Breast epithelium (tissue), 3 donors: ENCODE measurements at regions not wholly inside any gene's neighbourhood (a gene's known extent, or its start where the extent isn't known, plus 50 kb on each side); places are given as distances from the start of the nearest gene placed in this dataset.

Experiments
- POLR2A ChIP-seq: fragments of 450-650 bp; IDR thresholded peaks from one replicate; pipeline ENCODE4 v1.6.1; 2016; ENCODE audit warnings: antibody characterized with exemption, mild to moderate bottlenecking, moderate library complexity
- POLR2AphosphoS5 ChIP-seq, 3 donors: sonication (generic); formaldehyde crosslinking; IDR thresholded peaks; one replicate each; pipeline ENCODE4 v1.6.1; 2017; ENCODE audit warnings: antibody characterized with exemption in 3 of 3
- TF ChIP-seq, protein P1 (sequence below), 3 donors: fragments of 450-650 bp; IDR thresholded peaks; one replicate each; pipeline ENCODE4 v1.5.1; 2016 to 2017; ENCODE audit warnings: antibody characterized with exemption in 3 of 3, mild to moderate bottlenecking in 3 of 3, moderate library complexity in 3 of 3

DNA sequence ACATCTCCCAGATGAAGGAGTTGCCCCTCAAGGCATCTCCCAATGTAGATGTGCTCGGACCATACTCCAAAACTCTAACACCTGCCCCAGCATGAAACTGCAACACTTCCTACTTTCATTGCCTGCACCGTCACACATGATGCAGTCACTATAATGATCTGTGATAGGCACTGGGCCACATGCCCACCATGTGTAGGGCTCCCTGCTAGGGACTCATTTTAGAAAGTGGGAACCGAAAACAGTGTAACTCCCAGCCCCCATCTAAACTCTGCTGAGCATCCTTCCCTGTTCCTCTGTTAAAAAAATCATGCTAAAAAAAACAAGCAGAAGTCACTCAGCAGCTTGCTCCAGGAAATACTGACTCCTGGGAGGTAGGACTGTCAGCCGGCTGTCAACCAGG lies 496.1 kb upstream of the RAB6C start:
- TF ChIP-seq, protein P1, sequence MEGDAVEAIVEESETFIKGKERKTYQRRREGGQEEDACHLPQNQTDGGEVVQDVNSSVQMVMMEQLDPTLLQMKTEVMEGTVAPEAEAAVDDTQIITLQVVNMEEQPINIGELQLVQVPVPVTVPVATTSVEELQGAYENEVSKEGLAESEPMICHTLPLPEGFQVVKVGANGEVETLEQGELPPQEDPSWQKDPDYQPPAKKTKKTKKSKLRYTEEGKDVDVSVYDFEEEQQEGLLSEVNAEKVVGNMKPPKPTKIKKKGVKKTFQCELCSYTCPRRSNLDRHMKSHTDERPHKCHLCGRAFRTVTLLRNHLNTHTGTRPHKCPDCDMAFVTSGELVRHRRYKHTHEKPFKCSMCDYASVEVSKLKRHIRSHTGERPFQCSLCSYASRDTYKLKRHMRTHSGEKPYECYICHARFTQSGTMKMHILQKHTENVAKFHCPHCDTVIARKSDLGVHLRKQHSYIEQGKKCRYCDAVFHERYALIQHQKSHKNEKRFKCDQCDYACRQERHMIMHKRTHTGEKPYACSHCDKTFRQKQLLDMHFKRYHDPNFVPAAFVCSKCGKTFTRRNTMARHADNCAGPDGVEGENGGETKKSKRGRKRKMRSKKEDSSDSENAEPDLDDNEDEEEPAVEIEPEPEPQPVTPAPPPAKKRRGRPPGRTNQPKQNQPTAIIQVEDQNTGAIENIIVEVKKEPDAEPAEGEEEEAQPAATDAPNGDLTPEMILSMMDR (IDR thresholded peaks at IDR 0.05) = no peak
- TF ChIP-seq POLR2AphosphoS5 (IDR thresholded peaks at IDR 0.05) (no peak), POLR2A (no peak)
